ENCODE measurements at regions not wholly inside any gene's neighbourhood (a gene's known extent, or its start where the extent isn't known, plus 50 kb on each side); places are given as distances from the start of the nearest gene placed in this dataset.

- TF ChIP-seq, protein P1, sequence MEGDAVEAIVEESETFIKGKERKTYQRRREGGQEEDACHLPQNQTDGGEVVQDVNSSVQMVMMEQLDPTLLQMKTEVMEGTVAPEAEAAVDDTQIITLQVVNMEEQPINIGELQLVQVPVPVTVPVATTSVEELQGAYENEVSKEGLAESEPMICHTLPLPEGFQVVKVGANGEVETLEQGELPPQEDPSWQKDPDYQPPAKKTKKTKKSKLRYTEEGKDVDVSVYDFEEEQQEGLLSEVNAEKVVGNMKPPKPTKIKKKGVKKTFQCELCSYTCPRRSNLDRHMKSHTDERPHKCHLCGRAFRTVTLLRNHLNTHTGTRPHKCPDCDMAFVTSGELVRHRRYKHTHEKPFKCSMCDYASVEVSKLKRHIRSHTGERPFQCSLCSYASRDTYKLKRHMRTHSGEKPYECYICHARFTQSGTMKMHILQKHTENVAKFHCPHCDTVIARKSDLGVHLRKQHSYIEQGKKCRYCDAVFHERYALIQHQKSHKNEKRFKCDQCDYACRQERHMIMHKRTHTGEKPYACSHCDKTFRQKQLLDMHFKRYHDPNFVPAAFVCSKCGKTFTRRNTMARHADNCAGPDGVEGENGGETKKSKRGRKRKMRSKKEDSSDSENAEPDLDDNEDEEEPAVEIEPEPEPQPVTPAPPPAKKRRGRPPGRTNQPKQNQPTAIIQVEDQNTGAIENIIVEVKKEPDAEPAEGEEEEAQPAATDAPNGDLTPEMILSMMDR (IDR thresholded peaks at IDR 0.05) = no peak
- TF ChIP-seq POLR2AphosphoS5 (IDR thresholded peaks at IDR 0.05; ENCODE audit: insufficient read depth in 1 of 2, low read depth in 1 of 2) (no peak), POLR2A (IDR thresholded peaks at IDR 0.05) (no peak)
Observed at GRCh38 chr3:117631781-117632180, 922.2 kb downstream of the TUSC7 start.
